Activated CD4-positive, alpha-beta T cell treated with anti-CD3 and anti-CD28 coated beads, Interleukin-2, amount 50 U/mL, for 24 hours (primary cell): ENCODE measurements at regions not wholly inside any gene's neighbourhood (a gene's known extent, or its start where the extent isn't known, plus 50 kb on each side); places are given as distances from the start of the nearest gene placed in this dataset.
A peak's percentile ranks its signal among the peaks of the same experiment; 100 is the strongest.

Source experiments
- DNase-seq, 2 donors: peaks; one replicate each; pipeline ENCODE4 v3.0.0-alpha.2; 2020; ENCODE audit warnings: low read depth in 1 of 2, low spot score in 1 of 2

DNA sequence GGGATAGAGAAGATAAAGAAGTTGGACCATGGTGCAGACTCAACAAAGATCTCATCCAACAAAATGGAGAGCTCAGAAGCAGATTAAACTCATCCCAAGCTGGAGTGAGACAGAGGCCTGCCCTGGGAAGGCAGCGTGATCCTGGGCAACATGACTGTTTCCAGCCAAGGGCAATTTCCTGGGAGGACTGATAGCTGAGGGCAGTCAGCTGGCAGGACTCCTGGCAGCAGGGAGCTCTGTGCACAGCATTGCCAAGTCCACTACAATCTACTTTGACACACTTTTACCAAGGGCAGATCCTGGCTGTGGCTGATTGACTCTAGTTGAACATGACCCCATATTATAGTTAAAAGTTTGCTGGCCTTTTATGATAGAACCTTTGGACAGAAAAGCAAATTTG lies 357.3 kb upstream of the RASGEF1B start:
- DNase-seq = no peak

GRCh38 chr4:81827577-81828202 lies 356.0 kb upstream of the RASGEF1B start:
- DNase-seq = peak in 1 of 2 donors; percentile 33

DNA sequence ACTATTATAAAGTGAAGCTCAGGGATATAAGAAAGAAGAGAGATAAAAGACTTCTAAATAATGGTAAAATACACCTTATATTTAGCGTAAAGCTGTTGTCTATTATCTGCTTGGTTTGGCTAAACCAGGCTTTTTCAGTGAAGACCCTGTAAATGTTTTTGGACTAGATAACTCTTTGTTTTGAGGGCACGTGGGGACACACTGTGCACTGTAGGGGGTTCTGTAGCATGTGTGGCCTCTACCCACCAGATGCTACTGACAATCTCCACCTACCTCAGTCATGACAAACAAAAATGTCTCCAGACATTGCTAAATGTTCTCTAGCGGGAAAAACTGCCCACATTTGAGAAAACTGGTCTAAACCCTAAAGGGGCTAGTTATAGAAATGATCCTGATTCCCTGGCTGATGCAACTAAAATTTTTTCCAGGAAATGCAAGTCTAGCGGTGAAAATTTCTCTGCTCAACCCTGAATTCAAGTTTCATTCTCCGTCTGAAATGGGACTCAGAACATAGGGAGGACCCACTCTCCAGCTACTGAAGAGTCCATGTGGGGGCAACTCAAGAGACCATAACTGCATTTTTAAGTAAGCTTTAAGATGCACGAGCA lies 355.2 kb upstream of the RASGEF1B start:
- no peak for DNase-seq

DNA sequence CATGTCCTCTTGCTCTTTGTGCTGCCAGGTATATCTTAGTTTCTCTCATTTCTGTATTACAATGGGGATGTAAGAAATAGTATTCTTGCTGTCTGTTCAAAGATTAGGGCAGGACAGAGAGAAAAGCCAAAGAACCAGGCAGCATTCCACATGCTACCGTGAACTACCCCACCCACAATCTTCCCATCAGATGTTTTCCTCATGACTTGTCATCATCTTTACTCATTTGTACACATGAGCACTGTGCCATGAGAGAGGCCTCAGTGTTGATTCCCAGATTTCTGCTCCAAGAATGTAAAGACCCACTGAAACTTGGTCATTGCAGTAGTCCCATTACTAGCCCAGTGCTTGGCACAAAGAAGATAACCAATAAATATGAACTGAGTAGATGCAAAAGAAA lies 354.6 kb upstream of the RASGEF1B start:
- no peak for DNase-seq

DNA sequence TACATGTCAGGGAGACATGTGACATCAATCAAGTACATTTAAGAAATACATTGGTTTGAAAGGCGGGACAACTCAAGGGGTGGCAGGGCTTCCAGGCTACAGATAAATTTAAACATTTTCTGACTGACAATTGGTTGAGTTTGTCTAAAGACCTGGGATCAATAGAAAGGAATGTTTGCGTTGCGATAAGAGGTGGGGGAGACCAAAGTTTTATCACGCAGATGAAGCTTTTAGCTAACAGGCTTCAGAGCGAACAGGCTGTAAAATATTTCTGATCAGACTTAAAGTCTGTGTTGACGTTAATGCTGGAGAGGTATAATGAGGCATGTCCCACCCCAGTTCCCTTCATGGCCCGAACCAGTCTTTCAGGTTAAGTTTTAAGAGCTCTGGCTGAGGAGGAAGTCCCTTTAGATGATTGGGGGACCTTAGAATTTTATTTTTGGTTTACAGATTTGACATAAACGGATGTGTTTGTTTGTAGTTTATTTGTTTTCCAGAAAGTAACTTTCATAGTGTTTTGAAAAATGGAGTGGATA lies 346.7 kb upstream of the RASGEF1B start:
- DNase-seq = no peak

GRCh38 chr4:81816031-81816761 lies 344.5 kb upstream of the RASGEF1B start:
- no peak for DNase-seq

DNA sequence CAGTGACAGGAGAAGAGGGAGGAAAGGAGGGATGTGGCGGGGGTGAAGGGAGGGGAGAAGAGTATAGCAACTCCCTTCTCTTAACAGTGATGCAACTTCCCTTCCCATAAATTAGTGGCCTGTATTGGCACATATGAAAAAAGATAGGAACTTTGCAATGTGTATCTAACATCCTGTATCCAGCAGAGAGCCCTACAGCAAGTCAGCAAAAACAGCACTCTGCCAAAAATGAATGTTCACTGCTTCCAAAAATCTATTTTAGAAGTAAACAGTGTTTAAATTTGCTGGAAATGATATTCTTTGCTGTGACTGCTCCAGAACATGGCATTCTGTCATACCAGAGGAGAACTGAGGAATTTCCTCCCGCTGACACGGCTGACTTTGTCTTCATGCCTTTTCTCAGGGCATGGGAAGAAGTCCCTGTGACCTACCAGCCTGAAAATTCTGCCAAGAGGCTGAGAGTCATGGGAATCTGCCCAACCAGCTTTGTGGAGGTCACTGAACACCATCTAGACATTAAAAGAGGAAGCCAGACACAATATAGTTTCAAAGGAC lies 343.4 kb upstream of the RASGEF1B start:
- no peak for DNase-seq

- no peak for DNase-seq
Measured at GRCh38 chr4:81811562-81812293, 340.0 kb upstream of the RASGEF1B start.

DNA sequence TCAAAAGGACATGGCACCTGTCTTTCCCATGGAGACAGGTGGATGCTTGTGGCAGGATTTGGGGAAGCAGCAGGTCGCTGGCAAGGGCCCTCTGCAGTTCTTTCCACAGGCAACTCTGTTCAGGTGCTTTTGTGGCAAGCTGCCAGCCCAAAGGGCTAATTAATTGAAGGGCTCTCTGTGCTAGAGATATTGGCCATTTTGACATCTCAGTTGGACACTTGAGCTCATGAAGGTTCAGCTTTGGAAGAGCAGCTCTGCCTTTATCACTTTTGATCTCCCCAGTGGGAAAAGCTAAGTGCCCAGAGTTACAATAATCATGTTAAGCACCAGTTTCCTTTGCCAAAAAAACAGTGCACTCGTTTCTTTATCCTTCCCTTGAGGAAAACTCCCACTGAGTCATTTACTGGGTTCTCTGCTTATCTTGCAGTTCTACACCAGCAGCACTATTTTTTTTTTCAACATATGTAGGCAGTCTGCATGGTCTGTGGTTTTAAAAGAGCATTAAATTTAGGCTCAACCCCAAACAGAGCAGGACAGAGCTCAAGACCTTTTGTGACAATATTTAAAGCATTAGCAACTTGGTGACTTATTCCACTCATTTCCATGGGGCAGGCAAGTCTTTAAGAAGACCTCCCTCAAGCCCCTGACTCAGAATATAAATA lies 336.4 kb upstream of the RASGEF1B start:
- no peak for DNase-seq

DNA sequence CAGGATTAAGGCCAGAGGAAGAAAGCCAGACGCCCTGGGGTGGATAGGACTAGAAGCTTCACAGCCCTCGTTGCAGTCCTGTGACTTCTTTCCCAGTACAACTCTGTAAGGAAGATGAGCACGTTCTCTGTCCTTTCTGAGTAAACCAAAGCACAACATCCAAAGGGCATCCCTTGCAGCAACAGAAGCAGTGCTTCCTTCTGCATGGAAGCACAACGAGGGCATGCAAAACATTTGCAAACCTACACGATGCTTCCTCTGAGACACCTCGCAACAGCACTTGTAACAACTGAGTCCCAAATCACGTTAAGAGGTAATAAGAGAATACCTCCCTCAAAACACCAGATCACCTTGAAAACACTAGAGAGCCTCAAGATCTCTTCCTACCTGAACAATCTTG lies 335.7 kb upstream of the RASGEF1B start:
- DNase-seq = no peak

- no peak for DNase-seq
Measured at GRCh38 chr4:81806485-81806884, 334.8 kb upstream of the RASGEF1B start.

GRCh38 chr4:81804849-81805248 lies 333.1 kb upstream of the RASGEF1B start:
- DNase-seq = no peak

- no peak for DNase-seq
Measured at GRCh38 chr4:81802285-81802846, 330.7 kb upstream of the RASGEF1B start.

GRCh38 chr4:81799371-81799770 lies 327.7 kb upstream of the RASGEF1B start:
- DNase-seq = no peak

DNA sequence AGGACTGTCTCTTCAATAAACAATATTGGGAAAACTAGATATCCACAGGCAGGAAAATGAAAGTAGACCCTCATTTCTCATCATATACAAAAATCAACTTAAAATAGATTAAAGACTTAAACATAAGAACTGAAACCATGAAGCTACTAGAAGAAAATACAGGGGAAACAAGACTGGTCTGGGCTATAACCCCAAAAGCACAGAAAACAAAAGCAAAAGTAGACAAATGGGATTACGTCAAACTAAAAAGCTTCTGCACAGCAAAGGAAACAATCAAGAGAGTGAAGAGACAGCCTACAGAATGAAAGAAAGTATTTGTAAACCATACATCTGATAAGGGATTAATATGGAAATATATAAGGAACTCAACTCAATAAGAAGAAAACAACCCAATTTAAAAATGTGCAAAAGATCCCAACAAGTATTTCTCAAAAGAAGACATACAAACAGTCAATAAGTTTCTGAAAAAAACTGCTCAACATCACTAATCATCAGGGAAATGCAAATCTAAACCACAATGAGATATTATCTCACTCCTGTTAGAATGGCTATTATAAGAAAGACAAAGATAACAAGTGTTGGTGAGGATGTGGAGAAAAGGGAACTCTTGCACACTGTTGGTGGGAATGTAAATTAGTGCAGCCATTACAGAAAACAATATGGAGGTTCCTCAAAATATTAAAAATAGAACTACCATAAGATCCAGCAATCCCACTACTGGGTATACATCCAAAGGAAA lies 325.3 kb upstream of the RASGEF1B start:
- DNase-seq = no peak

- no peak for DNase-seq
Measured at GRCh38 chr4:81792521-81792920, 320.8 kb upstream of the RASGEF1B start.

DNA sequence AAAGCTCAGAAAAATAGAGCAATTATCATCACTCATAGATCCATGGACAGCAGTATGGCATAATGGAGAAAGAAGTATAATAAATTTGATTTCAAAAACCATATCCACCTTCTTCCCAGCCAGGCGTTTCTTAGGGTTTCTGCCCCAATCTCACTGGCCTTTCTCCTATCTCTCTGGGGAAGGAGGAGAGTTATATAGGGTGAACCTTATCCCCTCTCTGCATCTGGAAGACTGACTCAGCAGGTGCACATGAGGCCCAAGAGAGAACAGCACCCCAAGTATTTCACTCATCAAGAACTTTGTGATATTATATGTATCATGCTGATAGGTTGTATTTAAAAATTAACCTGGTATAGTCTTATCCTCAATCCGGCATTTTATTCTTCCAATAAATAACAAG lies 318.8 kb upstream of the RASGEF1B start:
- no peak for DNase-seq

GRCh38 chr4:81789741-81790399 lies 318.2 kb upstream of the RASGEF1B start:
- no peak for DNase-seq

DNA sequence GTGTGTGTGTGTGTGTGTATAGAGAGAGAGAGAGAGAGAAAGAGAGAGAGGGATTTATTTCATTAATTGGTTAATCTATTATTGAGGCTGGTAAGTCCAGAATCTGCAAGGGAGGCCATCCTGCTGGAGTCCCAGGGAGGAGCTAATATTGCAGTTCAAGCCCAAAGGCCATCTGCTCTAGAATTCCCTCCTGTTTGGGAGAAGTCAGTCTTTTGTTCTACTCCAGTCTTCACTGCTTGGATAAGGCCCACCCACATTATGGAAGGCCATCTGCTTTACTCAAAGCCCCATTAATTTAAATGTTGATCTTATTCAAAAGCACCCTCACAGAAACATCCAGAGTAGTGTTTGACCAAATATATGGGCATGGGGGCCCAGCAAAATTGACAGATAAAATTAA lies 317.5 kb upstream of the RASGEF1B start:
- DNase-seq = no peak
